ENCODE measurements at regions not wholly inside any gene's neighbourhood (a gene's known extent, or its start where the extent isn't known, plus 50 kb on each side); places are given as distances from the start of the nearest gene placed in this dataset.

GRCh38 chr5:3809455-3809854 is 213.8 kb downstream of the IRX1 start:
- no peak for TF ChIP-seq ZNF114 (CRISPR knock-in tag; IDR thresholded peaks at IDR 0.05)
- no peak for TF ChIP-seq EZH2 (IDR thresholded peaks at IDR 0.05; ENCODE audit: low read depth, unreplicated experiment)
- TF ChIP-seq ETS1 (IDR thresholded peaks at IDR 0.05), result no peak
- TF ChIP-seq CREB1 (CRISPR knock-in tag; IDR thresholded peaks at IDR 0.05; ENCODE audit: low read depth), result no peak
- no peak for TF ChIP-seq NANOG (IDR thresholded peaks at IDR 0.05; ENCODE audit: borderline replicate concordance)
- no peak for TF ChIP-seq REST (IDR thresholded peaks at IDR 0.05; ENCODE audit: unreplicated experiment)
- TF ChIP-seq POLR2AphosphoS5 (IDR thresholded peaks at IDR 0.05; ENCODE audit: low read depth), result no peak
- TF ChIP-seq, protein P1, sequence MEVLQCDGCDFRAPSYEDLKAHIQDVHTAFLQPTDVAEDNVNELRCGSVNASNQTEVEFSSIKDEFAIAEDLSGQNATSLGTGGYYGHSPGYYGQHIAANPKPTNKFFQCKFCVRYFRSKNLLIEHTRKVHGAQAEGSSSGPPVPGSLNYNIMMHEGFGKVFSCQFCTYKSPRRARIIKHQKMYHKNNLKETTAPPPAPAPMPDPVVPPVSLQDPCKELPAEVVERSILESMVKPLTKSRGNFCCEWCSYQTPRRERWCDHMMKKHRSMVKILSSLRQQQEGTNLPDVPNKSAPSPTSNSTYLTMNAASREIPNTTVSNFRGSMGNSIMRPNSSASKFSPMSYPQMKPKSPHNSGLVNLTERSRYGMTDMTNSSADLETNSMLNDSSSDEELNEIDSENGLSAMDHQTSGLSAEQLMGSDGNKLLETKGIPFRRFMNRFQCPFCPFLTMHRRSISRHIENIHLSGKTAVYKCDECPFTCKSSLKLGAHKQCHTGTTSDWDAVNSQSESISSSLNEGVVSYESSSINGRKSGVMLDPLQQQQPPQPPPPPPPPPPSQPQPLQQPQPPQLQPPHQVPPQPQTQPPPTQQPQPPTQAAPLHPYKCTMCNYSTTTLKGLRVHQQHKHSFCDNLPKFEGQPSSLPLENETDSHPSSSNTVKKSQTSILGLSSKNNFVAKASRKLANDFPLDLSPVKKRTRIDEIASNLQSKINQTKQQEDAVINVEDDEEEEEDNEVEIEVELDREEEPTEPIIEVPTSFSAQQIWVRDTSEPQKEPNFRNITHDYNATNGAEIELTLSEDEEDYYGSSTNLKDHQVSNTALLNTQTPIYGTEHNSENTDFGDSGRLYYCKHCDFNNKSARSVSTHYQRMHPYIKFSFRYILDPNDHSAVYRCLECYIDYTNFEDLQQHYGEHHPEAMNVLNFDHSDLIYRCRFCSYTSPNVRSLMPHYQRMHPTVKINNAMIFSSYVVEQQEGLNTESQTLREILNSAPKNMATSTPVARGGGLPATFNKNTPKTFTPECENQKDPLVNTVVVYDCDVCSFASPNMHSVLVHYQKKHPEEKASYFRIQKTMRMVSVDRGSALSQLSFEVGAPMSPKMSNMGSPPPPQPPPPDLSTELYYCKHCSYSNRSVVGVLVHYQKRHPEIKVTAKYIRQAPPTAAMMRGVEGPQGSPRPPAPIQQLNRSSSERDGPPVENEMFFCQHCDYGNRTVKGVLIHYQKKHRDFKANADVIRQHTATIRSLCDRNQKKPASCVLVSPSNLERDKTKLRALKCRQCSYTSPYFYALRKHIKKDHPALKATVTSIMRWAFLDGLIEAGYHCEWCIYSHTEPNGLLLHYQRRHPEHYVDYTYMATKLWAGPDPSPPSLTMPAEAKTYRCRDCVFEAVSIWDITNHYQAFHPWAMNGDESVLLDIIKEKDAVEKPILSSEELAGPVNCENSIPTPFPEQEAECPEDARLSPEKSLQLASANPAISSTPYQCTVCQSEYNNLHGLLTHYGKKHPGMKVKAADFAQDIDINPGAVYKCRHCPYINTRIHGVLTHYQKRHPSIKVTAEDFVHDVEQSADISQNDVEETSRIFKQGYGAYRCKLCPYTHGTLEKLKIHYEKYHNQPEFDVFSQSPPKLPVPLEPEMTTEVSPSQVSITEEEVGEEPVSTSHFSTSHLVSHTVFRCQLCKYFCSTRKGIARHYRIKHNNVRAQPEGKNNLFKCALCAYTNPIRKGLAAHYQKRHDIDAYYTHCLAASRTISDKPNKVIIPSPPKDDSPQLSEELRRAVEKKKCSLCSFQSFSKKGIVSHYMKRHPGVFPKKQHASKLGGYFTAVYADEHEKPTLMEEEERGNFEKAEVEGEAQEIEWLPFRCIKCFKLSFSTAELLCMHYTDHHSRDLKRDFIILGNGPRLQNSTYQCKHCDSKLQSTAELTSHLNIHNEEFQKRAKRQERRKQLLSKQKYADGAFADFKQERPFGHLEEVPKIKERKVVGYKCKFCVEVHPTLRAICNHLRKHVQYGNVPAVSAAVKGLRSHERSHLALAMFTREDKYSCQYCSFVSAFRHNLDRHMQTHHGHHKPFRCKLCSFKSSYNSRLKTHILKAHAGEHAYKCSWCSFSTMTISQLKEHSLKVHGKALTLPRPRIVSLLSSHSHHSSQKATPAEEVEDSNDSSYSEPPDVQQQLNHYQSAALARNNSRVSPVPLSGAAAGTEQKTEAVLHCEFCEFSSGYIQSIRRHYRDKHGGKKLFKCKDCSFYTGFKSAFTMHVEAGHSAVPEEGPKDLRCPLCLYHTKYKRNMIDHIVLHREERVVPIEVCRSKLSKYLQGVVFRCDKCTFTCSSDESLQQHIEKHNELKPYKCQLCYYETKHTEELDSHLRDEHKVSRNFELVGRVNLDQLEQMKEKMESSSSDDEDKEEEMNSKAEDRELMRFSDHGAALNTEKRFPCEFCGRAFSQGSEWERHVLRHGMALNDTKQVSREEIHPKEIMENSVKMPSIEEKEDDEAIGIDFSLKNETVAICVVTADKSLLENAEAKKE (CRISPR knock-in tag; IDR thresholded peaks at IDR 0.05), result no peak
- TF ChIP-seq ZNF331 (CRISPR knock-in tag; IDR thresholded peaks at IDR 0.05; ENCODE audit: low read depth), result no peak
- TF ChIP-seq JUNB (IDR thresholded peaks at IDR 0.05; ENCODE audit: unreplicated experiment), result no peak
- no peak overlapping the region for H3K4me2 ChIP-seq
- Mint-ChIP-seq H3K4me3 (no peak overlapping the region), H3K27ac (no peak overlapping the region), H3K4me1 (no peaks in the 10 kb centered on the region), H3K36me3 (ENCODE audit: low read depth) (peaks cover 10% of the 10 kb centered on the region; the same call in 2 of the 3 replicates), H3K9me3 (peaks cover 20% of the 10 kb centered on the region), H3K27me3 (ENCODE audit: insufficient read depth, low read depth, poor library complexity) (no peaks in the 10 kb centered on the region)
- no peaks in the 10 kb centered on the region for H4K20me1 ChIP-seq (replicated peaks; ENCODE audit: insufficient read depth)
- H3K9me2 ChIP-seq (ENCODE audit: insufficient read depth), result peaks cover 21% of the 10 kb centered on the region
- H3F3A ChIP-seq (replicated peaks; ENCODE audit: low read depth), result no peaks in the 10 kb centered on the region
- no peak overlapping the region for H3K4me3 ChIP-seq
- H3K27ac ChIP-seq (ENCODE audit: low read depth), result no peak overlapping the region
- H2AFZ ChIP-seq, result no peak overlapping the region
- H3K27me3 ChIP-seq (ENCODE audit: insufficient read depth), result no peaks in the 10 kb centered on the region
- no peaks in the 10 kb centered on the region for H3K4me1 ChIP-seq (ENCODE audit: insufficient read depth)
- H3K36me3 ChIP-seq (ENCODE audit: insufficient read depth), result no peaks in the 10 kb centered on the region
- no peak for ATAC-seq
- no peaks in the 10 kb centered on the region for H3K79me2 ChIP-seq (replicated peaks; ENCODE audit: insufficient read depth)
- no peak for DNase-seq (ENCODE audit: low spot score)

All from GM23338 (cell line).